ENCODE measurements at regions not wholly inside any gene's neighbourhood (a gene's known extent, or its start where the extent isn't known, plus 50 kb on each side); places are given as distances from the start of the nearest gene placed in this dataset.

DNA sequence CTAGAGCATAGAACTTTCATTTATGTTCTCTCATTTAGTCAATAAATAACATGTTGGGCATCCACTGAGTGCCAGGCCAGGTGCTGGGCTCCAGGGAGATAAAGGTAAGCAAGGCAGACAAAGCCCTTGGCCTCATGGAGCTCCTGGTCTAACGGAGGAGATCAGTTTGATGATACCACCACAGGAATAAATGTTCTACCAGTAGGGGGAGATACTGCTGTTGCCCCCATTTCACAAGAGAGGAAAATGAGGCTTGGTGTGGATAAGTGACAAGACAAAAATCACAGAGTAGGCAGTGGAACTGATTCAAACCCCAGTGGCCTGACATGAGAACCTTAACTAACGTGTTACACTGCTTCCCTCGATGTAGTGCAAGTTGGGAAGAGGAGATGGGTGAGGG is 80.4 kb upstream of the ERCC4 start:
- TF ChIP-seq CTCF (conservative IDR thresholded peaks at IDR 0.05 in 1 of 2, IDR thresholded peaks at IDR 0.05 in 1 of 2; ENCODE audit: extremely low read depth in 1 of 2, insufficient read depth in 1 of 2, low read depth in 1 of 2, low read length in 2 of 2): no peak
- no peak for TF ChIP-seq EZH2 (IDR thresholded peaks at IDR 0.05; ENCODE audit: borderline replicate concordance, low read length)
